IMR-90 (cell line): ENCODE measurements at regions not wholly inside any gene's neighbourhood (a gene's known extent, or its start where the extent isn't known, plus 50 kb on each side); places are given as distances from the start of the nearest gene placed in this dataset.

Source experiments
- ATAC-seq: fragments of 200-7000 bp; cut with Tn5 transposase; 2 replicates; pipeline ENCODE4 v1.9.1; 2020; ENCODE audit warnings: low read depth, mild to moderate bottlenecking, moderate library complexity
- BruUV-seq: library from RNA; stranded (reverse); fragments of 400-500 nt; replicated peaks from 2 replicates; lab custom pipeline; 2021; lab: Mats Ljungman, UMichigan
- CTCF ChIA-PET: fragments of 300-600 bp; formaldehyde crosslinking; extraction: SDS; loops from one replicate; lab custom pipeline; 2021; ENCODE audit warnings: antibody characterized with exemption; lab: Yijun Ruan, JAX
- POLR2A ChIA-PET: fragments of 300-600 bp; sonication (Branson Sonifier 250); formaldehyde crosslinking; loops from one replicate; lab custom pipeline; 2022; ENCODE audit warnings: antibody characterized with exemption; ENCODE audit not compliant: unreplicated experiment; lab: Charles Lee
- DNase-seq: peaks from one replicate; pipeline ENCODE4 v3.0.0; 2013
- H2AFZ ChIP-seq: replicated peaks from 2 replicates; pipeline ENCODE3; 2013; ENCODE audit warnings: low read length, mild to moderate bottlenecking; ENCODE audit not compliant: poor library complexity
- H2AK5ac ChIP-seq: 2 replicates; pipeline ENCODE4 v1.6.1; 2013; ENCODE audit warnings: low read depth, low read length, inconsistent platforms
- H2AK9ac ChIP-seq: replicated peaks from 2 replicates; pipeline ENCODE3; 2013; ENCODE audit warnings: mild to moderate bottlenecking, low read depth, low read length, moderate library complexity; ENCODE audit not compliant: poor library complexity
- H2BK120ac ChIP-seq: 2 replicates; pipeline ENCODE4 v1.6.1; 2013; ENCODE audit warnings: low read depth, low read length, inconsistent platforms
- H2BK15ac ChIP-seq: 3 replicates; pipeline ENCODE4 v1.6.1; 2013; ENCODE audit warnings: low read depth, low read length, inconsistent platforms
- H2BK20ac ChIP-seq: 2 replicates; pipeline ENCODE4 v1.6.1; 2013; ENCODE audit warnings: low read depth, mild to moderate bottlenecking, inconsistent platforms, low read length, moderate library complexity
- H2BK5ac ChIP-seq: 2 replicates; pipeline ENCODE4 v1.6.1; 2013; ENCODE audit warnings: mild to moderate bottlenecking, low read depth, low read length, inconsistent platforms; ENCODE audit not compliant: poor library complexity, severe bottlenecking
- H3K14ac ChIP-seq: replicated peaks from 2 replicates; pipeline ENCODE4 v1.6.1; 2013; ENCODE audit warnings: low read depth, low read length, inconsistent platforms
- H3K18ac ChIP-seq: 2 replicates; pipeline ENCODE4 v1.6.1; 2013; ENCODE audit warnings: low read depth, low read length, control low read depth
- H3K23ac ChIP-seq: 2 replicates; pipeline ENCODE4 v1.6.1; 2013; ENCODE audit warnings: low read depth, low read length, inconsistent platforms
- H3K27ac ChIP-seq: 2 replicates; pipeline ENCODE4 v1.5.1; 2013; ENCODE audit warnings: mild to moderate bottlenecking, control low read depth, low read length; ENCODE audit not compliant: insufficient read depth
- H3K27me3 ChIP-seq: 2 replicates; pipeline ENCODE4 v1.6.1; 2013; ENCODE audit warnings: low read length; ENCODE audit not compliant: control insufficient read depth, insufficient read depth
- H3K36me3 ChIP-seq: 2 replicates; pipeline ENCODE4 v1.6.1; 2013; ENCODE audit warnings: low read length, mixed read lengths; ENCODE audit not compliant: control insufficient read depth, insufficient read depth
- H3K4ac ChIP-seq: 2 replicates; pipeline ENCODE4 v1.6.1; 2013; ENCODE audit warnings: low read depth, low read length, inconsistent platforms
- H3K4me1 ChIP-seq: 2 replicates; pipeline ENCODE4 v1.6.1; 2013; ENCODE audit warnings: low read length, mixed read lengths; ENCODE audit not compliant: control insufficient read depth, insufficient read depth
- H3K4me2 ChIP-seq: 2 replicates; pipeline ENCODE4 v1.6.1; 2013; ENCODE audit warnings: low read depth, mild to moderate bottlenecking, control low read depth, low read length, moderate library complexity
- H3K4me3 ChIP-seq: 2 replicates; pipeline ENCODE4 v1.5.1; 2013; ENCODE audit warnings: low read depth, mild to moderate bottlenecking, control low read depth, low read length, moderate library complexity; ENCODE audit not compliant: insufficient read depth
- H3K56ac ChIP-seq: 2 replicates; pipeline ENCODE4 v1.6.1; 2013; ENCODE audit warnings: low read length, inconsistent platforms; ENCODE audit not compliant: insufficient read depth; ENCODE audit errors: extremely low read depth
- H3K79me1 ChIP-seq, 2 experiments: 2 replicates each; pipeline ENCODE4 v1.6.1; 2013; ENCODE audit warnings: low read length in 2 of 2, inconsistent platforms in 1 of 2, low read depth in 1 of 2
- H3K9ac ChIP-seq: 2 replicates; pipeline ENCODE4 v1.6.1; 2013; ENCODE audit warnings: low read depth, low read length, control low read depth
- H3K9me1 ChIP-seq: 2 replicates; pipeline ENCODE4 v1.6.1; 2013; ENCODE audit warnings: low read length, inconsistent platforms; ENCODE audit not compliant: insufficient read depth
- H3K9me3 ChIP-seq: 2 replicates; pipeline ENCODE4 v1.6.1; 2013; ENCODE audit warnings: low read length; ENCODE audit not compliant: control insufficient read depth, insufficient read depth
- H4K20me1 ChIP-seq: 2 replicates; pipeline ENCODE4 v1.6.1; 2013; ENCODE audit warnings: low read length, inconsistent platforms; ENCODE audit not compliant: insufficient read depth
- H4K5ac ChIP-seq: 2 replicates; pipeline ENCODE4 v1.6.1; 2013; ENCODE audit warnings: mild to moderate bottlenecking, low read depth, low read length, control low read depth
- H4K8ac ChIP-seq, 2 experiments: 2 replicates each; pipeline ENCODE4 v1.6.1; 2013; ENCODE audit warnings: low read depth in 2 of 2, low read length in 2 of 2, control low read depth in 1 of 2, inconsistent platforms in 1 of 2
- H4K91ac ChIP-seq: 2 replicates; pipeline ENCODE4 v1.6.1; 2013; ENCODE audit warnings: low read depth, low read length, inconsistent platforms; ENCODE audit not compliant: insufficient read depth
- BHLHE40 ChIP-seq: fragments of 150-350 bp; IDR thresholded peaks from 2 replicates; pipeline ENCODE4 v1.6.1; 2016; ENCODE audit warnings: mild to moderate bottlenecking, low read depth, low read length
- CEBPB ChIP-seq: IDR thresholded peaks from 2 replicates; pipeline ENCODE4 v1.6.1; 2012; ENCODE audit warnings: low read depth, low read length, improper control_type of control experiment
- CHD1 ChIP-seq: IDR thresholded peaks from 2 replicates; pipeline ENCODE4 v1.6.1; 2012; ENCODE audit warnings: low read depth, low read length, improper control_type of control experiment
- FOS ChIP-seq: fragments of 150-350 bp; IDR thresholded peaks from 2 replicates; pipeline ENCODE4 v1.6.1; 2016; ENCODE audit warnings: low read depth, low read length
- MAFK ChIP-seq: IDR thresholded peaks from 2 replicates; pipeline ENCODE4 v1.6.1; 2012; ENCODE audit warnings: low read depth, low read length, improper control_type of control experiment
- MAZ ChIP-seq: IDR thresholded peaks from 2 replicates; pipeline ENCODE4 v1.6.1; 2012; ENCODE audit warnings: low read depth, mild to moderate bottlenecking, low read length, improper control_type of control experiment, moderate library complexity, borderline replicate concordance
- MXI1 ChIP-seq: IDR thresholded peaks from 2 replicates; pipeline ENCODE4 v1.6.1; 2012; ENCODE audit warnings: low read depth, mild to moderate bottlenecking, low read length, moderate library complexity, borderline replicate concordance
- NFE2L2 ChIP-seq: fragments of 150-350 bp; IDR thresholded peaks from 2 replicates; pipeline ENCODE4 v1.6.1; 2016; ENCODE audit warnings: low read depth, mild to moderate bottlenecking, low read length
- POLR2A ChIP-seq: IDR thresholded peaks from 2 replicates; pipeline ENCODE4 v1.6.1; 2012; ENCODE audit warnings: mild to moderate bottlenecking, low read depth, low read length
- RAD21 ChIP-seq: IDR thresholded peaks from 2 replicates; pipeline ENCODE4 v1.6.1; 2012; ENCODE audit warnings: low read length, improper control_type of control experiment
- RCOR1 ChIP-seq: IDR thresholded peaks from 2 replicates; pipeline ENCODE4 v1.6.1; 2012; ENCODE audit warnings: mild to moderate bottlenecking, low read length, improper control_type of control experiment; ENCODE audit not compliant: insufficient replicate concordance
- RFX5 ChIP-seq: IDR thresholded peaks from 2 replicates; pipeline ENCODE4 v1.8.0; 2012; ENCODE audit warnings: low read depth, mild to moderate bottlenecking, low read length, moderate library complexity
- SMC3 ChIP-seq: fragments of 150-350 bp; IDR thresholded peaks from 2 replicates; pipeline ENCODE4 v1.6.1; 2016; ENCODE audit warnings: low read depth, mild to moderate bottlenecking, antibody characterized with exemption, low read length, moderate library complexity
- WGBS, 2 experiments: methylation state at CpG; one replicate each; pipeline versions ENCODE4 v1.1.5 to v1.1.7; 2013; ENCODE audit warnings: missing lambda C conversion rate in 2 of 2; ENCODE audit not compliant: insufficient read length in 1 of 2; ENCODE audit errors: extremely low coverage in 2 of 2; 5-methylcytosine and 5-hydroxymethylcytosine counted together
- dilution Hi-C: fragments of 300-500 bp; cut with HindIII; formaldehyde crosslinking; loops from one replicate; pipeline ENCODE4 v1.14.3; 2018; ENCODE audit warnings: low sequenced_read_pairs; ENCODE audit not compliant: unreplicated experiment
- in situ Hi-C: fragments of 300-500 bp; cut with MboI; formaldehyde crosslinking; loops from 3 replicates; pipeline ENCODE4 v1.14.3; 2019; ENCODE audit warnings: low sequenced_read_pairs, inconsistent platforms, mixed read lengths
- intact Hi-C: fragments of 100-400 bp; cut with micrococcal nuclease; formaldehyde crosslinking; loops from 2 replicates; pipeline ENCODE4 v1.10.0; 2022
- TF ChIP-seq, protein P1 (sequence below): fragments of 150-350 bp; IDR thresholded peaks from 2 replicates; pipeline ENCODE4 v1.6.1; 2016; ENCODE audit warnings: low read depth, mild to moderate bottlenecking, low read length, moderate library complexity, borderline replicate concordance
- TF ChIP-seq, protein P2 (sequence below): fragments of 150-350 bp; IDR thresholded peaks from 2 replicates; pipeline ENCODE4 v1.6.1; 2017; ENCODE audit warnings: mild to moderate bottlenecking, antibody characterized with exemption, low read length, low read depth
- TF ChIP-seq, protein P3 (sequence below): conservative IDR thresholded peaks from 2 replicates; pipeline ENCODE4 v1.5.1; 2012; ENCODE audit warnings: mild to moderate bottlenecking, low read depth, low read length, improper control_type of control experiment

DNA sequence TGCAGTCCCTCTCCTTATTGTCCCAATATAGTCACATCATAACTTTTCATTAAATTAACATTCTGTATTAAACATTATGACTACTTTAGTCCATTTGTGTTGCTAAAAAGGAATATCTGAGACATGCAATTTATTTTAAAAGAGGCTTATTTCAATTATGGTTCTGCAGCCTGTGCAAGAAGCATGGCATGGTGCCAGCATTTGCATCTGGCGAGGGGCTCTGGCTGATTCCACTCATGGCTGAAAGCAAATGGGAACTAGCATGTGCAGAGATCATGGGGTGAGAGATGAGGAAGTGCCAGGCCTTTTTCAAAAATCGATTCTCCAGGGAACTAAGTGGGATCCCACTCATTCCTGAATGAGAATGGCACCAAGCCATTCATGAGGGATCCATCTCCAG, 476.3 kb upstream of the RPS6KA3 start:
- in situ Hi-C loops, result no loop called here
- Histone ChIP-seq H4K5ac (no peak overlapping the region), H2BK120ac (no peak overlapping the region), H3K9me3 (no peaks in the 10 kb centered on the region), H2AK9ac (no peak overlapping the region), H3K9ac (no peak overlapping the region), H3K36me3 (no peaks in the 10 kb centered on the region), H3K4me2 (no peak overlapping the region), H4K91ac (no peak overlapping the region), H3K27ac (no peak overlapping the region), H2BK20ac (no peak overlapping the region), H3K18ac (no peak overlapping the region), H2BK15ac (no peak overlapping the region), H3K23ac (no peak overlapping the region), H2AK5ac (no peak overlapping the region), H2BK5ac (no peak overlapping the region), H3K4me1 (no peaks in the 10 kb centered on the region), H3K9me1 (no peaks in the 10 kb centered on the region), H3K14ac (no peak overlapping the region), H2AFZ (no peak overlapping the region), H4K8ac (no peak overlapping the region), H4K20me1 (no peaks in the 10 kb centered on the region), H3K4me3 (no peak overlapping the region), H3K79me1 (no peaks in the 10 kb centered on the region), H3K56ac (no peak overlapping the region), H3K27me3 (no peaks in the 10 kb centered on the region), H3K4ac (no peak overlapping the region)
- no CpG with 5 or more reads among the region's 2 CpGs for WGBS, 2 experiments
- no TSS peak for BruUV-seq
- CTCF ChIA-PET, result no interaction called here
- TF ChIP-seq MAZ (no peak), CEBPB (no peak), BHLHE40 (no peak), MXI1 (no peak), RAD21 (no peak), NFE2L2 (no peak), RFX5 (no peak), POLR2A (no peak), RCOR1 (no peak), SMC3 (no peak), CHD1 (no peak), MAFK (no peak), FOS (no peak)
- TF ChIP-seq, protein P1, sequence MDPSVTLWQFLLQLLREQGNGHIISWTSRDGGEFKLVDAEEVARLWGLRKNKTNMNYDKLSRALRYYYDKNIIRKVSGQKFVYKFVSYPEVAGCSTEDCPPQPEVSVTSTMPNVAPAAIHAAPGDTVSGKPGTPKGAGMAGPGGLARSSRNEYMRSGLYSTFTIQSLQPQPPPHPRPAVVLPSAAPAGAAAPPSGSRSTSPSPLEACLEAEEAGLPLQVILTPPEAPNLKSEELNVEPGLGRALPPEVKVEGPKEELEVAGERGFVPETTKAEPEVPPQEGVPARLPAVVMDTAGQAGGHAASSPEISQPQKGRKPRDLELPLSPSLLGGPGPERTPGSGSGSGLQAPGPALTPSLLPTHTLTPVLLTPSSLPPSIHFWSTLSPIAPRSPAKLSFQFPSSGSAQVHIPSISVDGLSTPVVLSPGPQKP, result no peak
- TF ChIP-seq, protein P2, sequence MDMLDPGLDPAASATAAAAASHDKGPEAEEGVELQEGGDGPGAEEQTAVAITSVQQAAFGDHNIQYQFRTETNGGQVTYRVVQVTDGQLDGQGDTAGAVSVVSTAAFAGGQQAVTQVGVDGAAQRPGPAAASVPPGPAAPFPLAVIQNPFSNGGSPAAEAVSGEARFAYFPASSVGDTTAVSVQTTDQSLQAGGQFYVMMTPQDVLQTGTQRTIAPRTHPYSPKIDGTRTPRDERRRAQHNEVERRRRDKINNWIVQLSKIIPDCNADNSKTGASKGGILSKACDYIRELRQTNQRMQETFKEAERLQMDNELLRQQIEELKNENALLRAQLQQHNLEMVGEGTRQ, result no peak
- TF ChIP-seq, protein P3, sequence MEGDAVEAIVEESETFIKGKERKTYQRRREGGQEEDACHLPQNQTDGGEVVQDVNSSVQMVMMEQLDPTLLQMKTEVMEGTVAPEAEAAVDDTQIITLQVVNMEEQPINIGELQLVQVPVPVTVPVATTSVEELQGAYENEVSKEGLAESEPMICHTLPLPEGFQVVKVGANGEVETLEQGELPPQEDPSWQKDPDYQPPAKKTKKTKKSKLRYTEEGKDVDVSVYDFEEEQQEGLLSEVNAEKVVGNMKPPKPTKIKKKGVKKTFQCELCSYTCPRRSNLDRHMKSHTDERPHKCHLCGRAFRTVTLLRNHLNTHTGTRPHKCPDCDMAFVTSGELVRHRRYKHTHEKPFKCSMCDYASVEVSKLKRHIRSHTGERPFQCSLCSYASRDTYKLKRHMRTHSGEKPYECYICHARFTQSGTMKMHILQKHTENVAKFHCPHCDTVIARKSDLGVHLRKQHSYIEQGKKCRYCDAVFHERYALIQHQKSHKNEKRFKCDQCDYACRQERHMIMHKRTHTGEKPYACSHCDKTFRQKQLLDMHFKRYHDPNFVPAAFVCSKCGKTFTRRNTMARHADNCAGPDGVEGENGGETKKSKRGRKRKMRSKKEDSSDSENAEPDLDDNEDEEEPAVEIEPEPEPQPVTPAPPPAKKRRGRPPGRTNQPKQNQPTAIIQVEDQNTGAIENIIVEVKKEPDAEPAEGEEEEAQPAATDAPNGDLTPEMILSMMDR, result no peak
- POLR2A ChIA-PET, result no interaction called here
- dilution Hi-C loops, result no loop called here
- intact Hi-C loops, result no loop called here
- ATAC-seq (no peak), DNase-seq (no peak)
